CD8-positive, alpha-beta memory T cell (primary cell): ENCODE measurements at regions not wholly inside any gene's neighbourhood (a gene's known extent, or its start where the extent isn't known, plus 50 kb on each side); places are given as distances from the start of the nearest gene placed in this dataset.

Experiments
- CTCF ChIA-PET: fragments of 350-600 bp; sonication (Branson Sonifier 250); formaldehyde crosslinking; loops from one replicate; lab custom pipeline; 2021; ENCODE audit warnings: antibody characterized with exemption; lab: Charles Lee
- POLR2A ChIA-PET: fragments of 350-600 bp; sonication (Branson Sonifier 250); formaldehyde crosslinking; loops from one replicate; lab custom pipeline; 2021; ENCODE audit warnings: antibody characterized with exemption; lab: Charles Lee
- DNase-seq, 5 donors: peaks; one replicate each; pipeline versions ENCODE4 v3.0.0 to v3.0.0-alpha.2; 2020 to 2022; ENCODE audit warnings: mixed read lengths in 1 of 5
- H3K27ac ChIP-seq: one replicate; pipeline ENCODE4 v1.7.0; 2013; ENCODE audit warnings: low read depth, mild to moderate bottlenecking, low read length, moderate library complexity
- H3K27me3 ChIP-seq: 2 replicates; pipeline ENCODE4 v1.7.0; 2013; ENCODE audit warnings: low read length, mild to moderate bottlenecking; ENCODE audit not compliant: insufficient read depth, poor library complexity, severe bottlenecking
- H3K36me3 ChIP-seq: 2 replicates; pipeline ENCODE4 v1.7.0; 2013; ENCODE audit warnings: mild to moderate bottlenecking, low read length, moderate library complexity; ENCODE audit not compliant: insufficient read depth
- H3K4me1 ChIP-seq: 2 replicates; pipeline ENCODE4 v1.7.0; 2013; ENCODE audit warnings: mild to moderate bottlenecking, low read length, moderate library complexity; ENCODE audit not compliant: insufficient read depth
- H3K4me3 ChIP-seq: 2 replicates; pipeline ENCODE4 v1.7.0; 2013; ENCODE audit warnings: mild to moderate bottlenecking, low read length
- H3K9me3 ChIP-seq: 2 replicates; pipeline ENCODE4 v1.7.0; 2013; ENCODE audit warnings: mild to moderate bottlenecking, low read length
- H3K27ac Mint-ChIP-seq, 8 donors: one replicate each; pipeline ENCODE4 v1.8.0; 2020 to 2021; ENCODE audit warnings: mixed read lengths in 8 of 8, mild to moderate bottlenecking in 6 of 8, inconsistent platforms in 3 of 8, moderate library complexity in 3 of 8
- H3K27me3 Mint-ChIP-seq, 2 donors: one replicate each; pipeline ENCODE4 v1.8.0; 2020 to 2021; ENCODE audit warnings: mixed read lengths in 2 of 2, mild to moderate bottlenecking in 1 of 2, moderate library complexity in 1 of 2
- H3K36me3 Mint-ChIP-seq, 3 donors: one replicate each; pipeline ENCODE4 v1.8.0; 2020 to 2021; ENCODE audit warnings: mixed read lengths in 3 of 3, inconsistent platforms in 1 of 3, mild to moderate bottlenecking in 1 of 3
- H3K4me1 Mint-ChIP-seq, 3 donors: one replicate each; pipeline ENCODE4 v1.8.0; 2020 to 2021; ENCODE audit warnings: mixed read lengths in 3 of 3, inconsistent platforms in 1 of 3, mild to moderate bottlenecking in 1 of 3
- H3K4me3 Mint-ChIP-seq, 7 donors: one replicate each; pipeline ENCODE4 v1.8.0; 2020 to 2021; ENCODE audit warnings: mixed read lengths in 7 of 7, mild to moderate bottlenecking in 6 of 7, moderate library complexity in 4 of 7, inconsistent platforms in 2 of 7
- H3K9me3 Mint-ChIP-seq, 5 donors: one replicate each; pipeline ENCODE4 v1.8.0; 2020 to 2022; ENCODE audit warnings: mixed read lengths in 5 of 5, mild to moderate bottlenecking in 3 of 5, moderate library complexity in 2 of 5, inconsistent platforms in 1 of 5

- Mint-ChIP-seq H3K4me3 (no peak overlapping the region), H3K36me3 (peaks cover 0 to 2% (median 0%) of the 10 kb centered on the region in 3 donors), H3K27me3 (no peaks in the 10 kb centered on the region), H3K27ac (no peak overlapping the region), H3K4me1 (no peaks in the 10 kb centered on the region), H3K9me3 (peaks cover 0 to 2% (median 0%) of the 10 kb centered on the region in 5 donors)
- Histone ChIP-seq H3K36me3 (no peaks in the 10 kb centered on the region), H3K4me1 (no peaks in the 10 kb centered on the region), H3K27ac (no peak overlapping the region), H3K9me3 (no peaks in the 10 kb centered on the region), H3K27me3 (no peaks in the 10 kb centered on the region), H3K4me3 (no peak overlapping the region)
- ChIA-PET CTCF (no interaction called here), POLR2A (no interaction called here)
- no peak for DNase-seq
These were observed 431.8 kb upstream of the CCDC54 start for GRCh38 chr3:106945435-106945834.

GRCh38 chr3:106946866-106947265, 430.4 kb upstream of the CCDC54 start:
- DNase-seq: no peak
- no peaks in the 10 kb centered on the region for H3K9me3 ChIP-seq
- no peaks in the 10 kb centered on the region for H3K27me3 ChIP-seq
- Mint-ChIP-seq H3K36me3 (peaks cover 0 to 2% (median 0%) of the 10 kb centered on the region in 3 donors), H3K4me1 (no peaks in the 10 kb centered on the region), H3K9me3 (peaks cover 0 to 2% (median 0%) of the 10 kb centered on the region in 5 donors), H3K27ac (no peak overlapping the region), H3K27me3 (no peaks in the 10 kb centered on the region), H3K4me3 (no peak overlapping the region)
- no peak overlapping the region for H3K4me3 ChIP-seq
- no peaks in the 10 kb centered on the region for H3K4me1 ChIP-seq
- H3K27ac ChIP-seq: no peak overlapping the region
- ChIA-PET POLR2A (no interaction called here), CTCF (no interaction called here)
- H3K36me3 ChIP-seq: no peaks in the 10 kb centered on the region

- Histone ChIP-seq H3K36me3 (no peaks in the 10 kb centered on the region), H3K4me3 (no peak overlapping the region), H3K4me1 (no peaks in the 10 kb centered on the region), H3K9me3 (no peaks in the 10 kb centered on the region), H3K27ac (no peak overlapping the region), H3K27me3 (no peaks in the 10 kb centered on the region)
- H3K9me3 Mint-ChIP-seq: peaks cover 0 to 18% (median 9%) of the 10 kb centered on the region in 5 donors
- DNase-seq: no peak
- ChIA-PET CTCF (no interaction called here), POLR2A (no interaction called here)
- H3K4me1 Mint-ChIP-seq: no peaks in the 10 kb centered on the region
- no peak overlapping the region for H3K27ac Mint-ChIP-seq
- no peaks in the 10 kb centered on the region for H3K27me3 Mint-ChIP-seq
- H3K4me3 Mint-ChIP-seq: no peak overlapping the region
- H3K36me3 Mint-ChIP-seq: no peaks in the 10 kb centered on the region
These were observed 420.2 kb upstream of the CCDC54 start for GRCh38 chr3:106957029-106957428.

GRCh38 chr3:106962993-106963392, 414.2 kb upstream of the CCDC54 start:
- H3K9me3 Mint-ChIP-seq: peaks cover 0 to under 1% (median 0%) of the 10 kb centered on the region in 5 donors
- no peak for DNase-seq
- H3K4me3 ChIP-seq: no peak overlapping the region
- H3K27me3 ChIP-seq: no peaks in the 10 kb centered on the region
- H3K9me3 ChIP-seq: no peaks in the 10 kb centered on the region
- no peaks in the 10 kb centered on the region for H3K4me1 Mint-ChIP-seq
- no peaks in the 10 kb centered on the region for H3K36me3 ChIP-seq
- no peak overlapping the region for H3K27ac ChIP-seq
- H3K4me1 ChIP-seq: no peaks in the 10 kb centered on the region
- no peak overlapping the region for H3K27ac Mint-ChIP-seq
- H3K36me3 Mint-ChIP-seq: no peaks in the 10 kb centered on the region
- ChIA-PET POLR2A (no interaction called here), CTCF (no interaction called here)
- H3K4me3 Mint-ChIP-seq: no peak overlapping the region
- peaks cover 0 to 3% of the 10 kb centered on the region in 2 donors for H3K27me3 Mint-ChIP-seq

DNA sequence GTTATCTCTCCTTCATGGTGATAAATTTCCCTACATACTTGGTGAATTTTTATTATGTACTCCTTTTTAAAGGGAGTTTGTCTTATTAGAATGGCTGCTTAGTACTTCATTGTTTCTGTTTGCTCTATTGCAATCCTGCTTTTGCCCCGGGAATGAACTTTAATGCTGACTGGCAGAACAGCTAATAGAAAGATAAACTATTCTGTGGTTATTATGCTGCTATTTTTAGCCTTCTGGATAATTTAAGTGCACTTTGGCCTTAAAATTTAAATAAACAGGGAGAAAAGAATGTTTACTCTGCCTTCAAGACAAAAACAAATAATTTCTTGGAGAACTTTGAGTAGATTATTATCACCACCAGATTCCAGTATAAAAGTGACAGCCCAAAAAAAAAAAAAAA, 413.8 kb upstream of the CCDC54 start:
- Histone ChIP-seq H3K4me3 (no peak overlapping the region), H3K9me3 (no peaks in the 10 kb centered on the region), H3K4me1 (no peaks in the 10 kb centered on the region), H3K27me3 (no peaks in the 10 kb centered on the region), H3K36me3 (no peaks in the 10 kb centered on the region), H3K27ac (no peak overlapping the region)
- H3K36me3 Mint-ChIP-seq: no peaks in the 10 kb centered on the region
- ChIA-PET POLR2A (no interaction called here), CTCF (no interaction called here)
- no peak for DNase-seq
- no peak overlapping the region for H3K27ac Mint-ChIP-seq
- H3K4me3 Mint-ChIP-seq: no peak overlapping the region
- H3K9me3 Mint-ChIP-seq: no peaks in the 10 kb centered on the region
- no peaks in the 10 kb centered on the region for H3K4me1 Mint-ChIP-seq
- peaks cover 0 to 3% of the 10 kb centered on the region in 2 donors for H3K27me3 Mint-ChIP-seq

DNA sequence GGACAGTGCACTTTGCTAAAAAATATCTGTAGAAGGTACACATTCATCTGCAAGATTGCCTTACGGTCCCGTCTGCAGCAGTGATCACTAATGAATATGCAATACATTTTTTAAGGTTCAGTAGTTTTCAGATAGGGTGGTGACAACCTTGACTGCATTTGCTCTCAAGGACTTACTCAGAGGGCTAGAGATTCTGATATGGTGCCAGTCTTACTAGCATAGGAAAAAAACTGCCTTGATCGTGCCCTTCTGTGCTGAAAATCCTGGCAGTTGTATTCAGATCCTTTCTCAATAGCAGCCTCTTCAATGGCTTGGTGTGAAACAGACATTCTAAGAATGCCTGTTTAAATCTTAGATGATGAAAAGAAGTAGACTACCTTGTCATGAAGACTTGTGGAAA, 411.9 kb upstream of the CCDC54 start:
- no peak for DNase-seq
- H3K4me1 ChIP-seq: no peaks in the 10 kb centered on the region
- H3K36me3 ChIP-seq: no peaks in the 10 kb centered on the region
- no peak overlapping the region for H3K27ac Mint-ChIP-seq
- H3K27me3 Mint-ChIP-seq: peaks cover 0 to 3% of the 10 kb centered on the region in 2 donors
- POLR2A ChIA-PET: no interaction called here
- H3K4me3 Mint-ChIP-seq: no peak overlapping the region
- H3K27me3 ChIP-seq: no peaks in the 10 kb centered on the region
- H3K9me3 ChIP-seq: no peaks in the 10 kb centered on the region
- no peak overlapping the region for H3K27ac ChIP-seq
- no peak overlapping the region for H3K4me3 ChIP-seq
- H3K4me1 Mint-ChIP-seq: no peaks in the 10 kb centered on the region
- CTCF ChIA-PET: no interaction called here
- no peaks in the 10 kb centered on the region for H3K9me3 Mint-ChIP-seq
- no peaks in the 10 kb centered on the region for H3K36me3 Mint-ChIP-seq

DNA sequence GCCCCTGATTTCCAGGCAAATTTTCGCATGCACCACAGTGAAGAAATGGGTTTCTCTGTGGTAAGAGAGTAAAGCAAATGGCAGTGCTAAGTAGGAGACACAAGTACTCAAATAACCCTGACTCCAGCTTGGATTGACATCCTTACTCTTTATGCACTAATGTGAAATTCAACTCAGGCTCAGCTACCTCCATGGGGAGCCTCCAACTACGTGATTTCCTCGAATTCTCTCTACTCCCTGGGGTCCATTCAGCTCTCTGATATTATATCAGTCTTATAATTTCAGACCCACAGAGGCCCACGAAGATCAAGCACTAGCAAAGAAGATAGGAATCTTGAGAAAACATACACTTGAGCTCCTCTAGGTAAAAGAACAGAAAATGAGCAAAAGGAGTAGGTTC, 407.6 kb upstream of the CCDC54 start:
- no peaks in the 10 kb centered on the region for H3K9me3 ChIP-seq
- no peaks in the 10 kb centered on the region for H3K27me3 ChIP-seq
- no peak overlapping the region for H3K4me3 Mint-ChIP-seq
- H3K27me3 Mint-ChIP-seq: no peaks in the 10 kb centered on the region
- ChIA-PET CTCF (no interaction called here), POLR2A (no interaction called here)
- no peaks in the 10 kb centered on the region for H3K9me3 Mint-ChIP-seq
- H3K4me3 ChIP-seq: no peak overlapping the region
- no peaks in the 10 kb centered on the region for H3K4me1 Mint-ChIP-seq
- H3K27ac Mint-ChIP-seq: no peak overlapping the region
- no peaks in the 10 kb centered on the region for H3K36me3 ChIP-seq
- DNase-seq: no peak
- H3K36me3 Mint-ChIP-seq: no peaks in the 10 kb centered on the region
- no peak overlapping the region for H3K27ac ChIP-seq
- no peaks in the 10 kb centered on the region for H3K4me1 ChIP-seq

- CTCF ChIA-PET: no interaction called here
- H3K4me3 Mint-ChIP-seq: no peak overlapping the region
- Histone ChIP-seq H3K4me3 (no peak overlapping the region), H3K27me3 (no peaks in the 10 kb centered on the region), H3K27ac (no peak overlapping the region), H3K9me3 (no peaks in the 10 kb centered on the region), H3K36me3 (no peaks in the 10 kb centered on the region), H3K4me1 (no peaks in the 10 kb centered on the region)
- no peak for DNase-seq
- POLR2A ChIA-PET: no interaction called here
- H3K27ac Mint-ChIP-seq: no peak overlapping the region
- no peaks in the 10 kb centered on the region for H3K27me3 Mint-ChIP-seq
- H3K9me3 Mint-ChIP-seq: no peaks in the 10 kb centered on the region
- no peaks in the 10 kb centered on the region for H3K4me1 Mint-ChIP-seq
- no peaks in the 10 kb centered on the region for H3K36me3 Mint-ChIP-seq
These were observed 395.8 kb upstream of the CCDC54 start for GRCh38 chr3:106981392-106981791.

GRCh38 chr3:106985721-106986120, 391.5 kb upstream of the CCDC54 start:
- POLR2A ChIA-PET: no interaction called here
- CTCF ChIA-PET: no interaction called here
- H3K27ac ChIP-seq: no peak overlapping the region

More at GRCh38 chr3:106985721-106986120, 391.5 kb upstream of the CCDC54 start:
- Histone ChIP-seq H3K4me3 (no peak overlapping the region), H3K36me3 (no peaks in the 10 kb centered on the region), H3K27me3 (no peaks in the 10 kb centered on the region), H3K9me3 (no peaks in the 10 kb centered on the region), H3K4me1 (no peaks in the 10 kb centered on the region)
- Mint-ChIP-seq H3K9me3 (peaks cover 0 to 10% (median 3%) of the 10 kb centered on the region in 5 donors), H3K36me3 (peaks cover 0 to 2% (median 0%) of the 10 kb centered on the region in 3 donors), H3K4me3 (no peak overlapping the region), H3K4me1 (no peaks in the 10 kb centered on the region), H3K27ac (no peak overlapping the region), H3K27me3 (peaks cover 2 to 6% of the 10 kb centered on the region in 2 donors)
- DNase-seq: no peak
